Choroid plexus epithelial cell (primary cell): ENCODE measurements at regions not wholly inside any gene's neighbourhood (a gene's known extent, or its start where the extent isn't known, plus 50 kb on each side); places are given as distances from the start of the nearest gene placed in this dataset.

ENCODE experiments used
- DNase-seq: peaks from one replicate; pipeline ENCODE4 v3.0.0-alpha.2; 2010; ENCODE audit warnings: low read depth
- H3K4me3 ChIP-seq: 2 replicates; pipeline ENCODE4 v1.5.1; 2011; ENCODE audit warnings: low read depth, mild to moderate bottlenecking, control low read depth, low read length, moderate library complexity
- CTCF ChIP-seq: conservative IDR thresholded peaks from 2 replicates; pipeline ENCODE4 v1.5.1; 2011; ENCODE audit warnings: low read depth, mild to moderate bottlenecking, control low read depth, inconsistent platforms, low read length, moderate library complexity

GRCh38 chr5:71903808-71904207 is 184.7 kb downstream of the CARTPT start:
- DNase-seq = no peak
- TF ChIP-seq CTCF = no peak
- no peak overlapping the region for H3K4me3 ChIP-seq

- no peak for DNase-seq
- TF ChIP-seq CTCF = no peak
- no peak overlapping the region for H3K4me3 ChIP-seq
Measured at GRCh38 chr5:71904852-71905251, 185.8 kb downstream of the CARTPT start.

- no peak for TF ChIP-seq CTCF
- H3K4me3 ChIP-seq = no peak overlapping the region
Measured at GRCh38 chr5:71905834-71906711, 187.0 kb downstream of the CARTPT start.

GRCh38 chr5:71907001-71907588 is 188.0 kb downstream of the CARTPT start:
- TF ChIP-seq CTCF = no peak
- no peak overlapping the region for H3K4me3 ChIP-seq
- no peak for DNase-seq

More at GRCh38 chr5:71905834-71906711, 187.0 kb downstream of the CARTPT start:
- no peak for DNase-seq

- TF ChIP-seq CTCF = no peak
- DNase-seq = no peak
- H3K4me3 ChIP-seq = no peak overlapping the region
Measured at GRCh38 chr5:71907608-71908145, 188.6 kb downstream of the CARTPT start.

GRCh38 chr5:71910741-71911140 is 191.7 kb downstream of the CARTPT start:
- H3K4me3 ChIP-seq = no peak overlapping the region
- no peak for TF ChIP-seq CTCF
- no peak for DNase-seq
